ENCODE measurements at regions not wholly inside any gene's neighbourhood (a gene's known extent, or its start where the extent isn't known, plus 50 kb on each side); places are given as distances from the start of the nearest gene placed in this dataset.

DNA sequence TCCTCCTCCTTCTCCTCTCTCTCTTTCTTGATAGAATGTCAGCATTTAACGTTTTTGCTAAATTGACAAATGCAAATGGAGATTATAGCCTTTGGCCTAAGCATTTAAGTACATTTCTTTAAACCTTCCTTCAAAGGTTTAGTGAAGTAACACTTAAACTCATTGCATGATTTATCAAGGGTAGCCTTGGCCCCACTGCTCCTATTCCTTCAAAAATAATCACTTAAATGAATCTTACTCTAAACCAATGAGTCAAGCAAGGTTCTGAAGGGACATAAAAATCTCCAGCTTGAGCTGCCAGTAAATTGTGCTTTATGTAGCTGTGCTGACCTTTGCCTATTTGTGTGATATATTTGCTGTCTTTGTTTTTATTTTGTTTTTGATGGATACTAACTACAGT, 358.5 kb upstream of the AKR1E2 start:
- no TSS peak for BruUV-seq (replicated peaks)
- ChIA-PET CTCF (no interaction called here), POLR2A (no interaction called here)
- Histone ChIP-seq H3K4me1 (no peaks in the 10 kb centered on the region), H3K4me3 (ENCODE audit: low read depth, low read length) (no peak overlapping the region), H3K9me3 (no peaks in the 10 kb centered on the region), H3K36me3 (ENCODE audit: control insufficient read depth, insufficient read depth, low read length) (no peaks in the 10 kb centered on the region), H3K27me3 (replicated peaks; ENCODE audit: control insufficient read depth, insufficient read depth, low read length) (no peaks in the 10 kb centered on the region)
- Mint-ChIP-seq H3K9me3 (ENCODE audit: unreplicated experiment) (peaks cover 13% of the 10 kb centered on the region), H3K27me3 (ENCODE audit: insufficient read depth, unreplicated experiment) (peaks cover 2% of the 10 kb centered on the region), H3K36me3 (ENCODE audit: insufficient read depth, unreplicated experiment) (no peaks in the 10 kb centered on the region), H3K27ac (ENCODE audit: unreplicated experiment) (no peak overlapping the region), H3K4me1 (ENCODE audit: low read depth, unreplicated experiment) (no peaks in the 10 kb centered on the region), H3K4me3 (ENCODE audit: unreplicated experiment) (no peak overlapping the region)
- TF ChIP-seq, protein P1, sequence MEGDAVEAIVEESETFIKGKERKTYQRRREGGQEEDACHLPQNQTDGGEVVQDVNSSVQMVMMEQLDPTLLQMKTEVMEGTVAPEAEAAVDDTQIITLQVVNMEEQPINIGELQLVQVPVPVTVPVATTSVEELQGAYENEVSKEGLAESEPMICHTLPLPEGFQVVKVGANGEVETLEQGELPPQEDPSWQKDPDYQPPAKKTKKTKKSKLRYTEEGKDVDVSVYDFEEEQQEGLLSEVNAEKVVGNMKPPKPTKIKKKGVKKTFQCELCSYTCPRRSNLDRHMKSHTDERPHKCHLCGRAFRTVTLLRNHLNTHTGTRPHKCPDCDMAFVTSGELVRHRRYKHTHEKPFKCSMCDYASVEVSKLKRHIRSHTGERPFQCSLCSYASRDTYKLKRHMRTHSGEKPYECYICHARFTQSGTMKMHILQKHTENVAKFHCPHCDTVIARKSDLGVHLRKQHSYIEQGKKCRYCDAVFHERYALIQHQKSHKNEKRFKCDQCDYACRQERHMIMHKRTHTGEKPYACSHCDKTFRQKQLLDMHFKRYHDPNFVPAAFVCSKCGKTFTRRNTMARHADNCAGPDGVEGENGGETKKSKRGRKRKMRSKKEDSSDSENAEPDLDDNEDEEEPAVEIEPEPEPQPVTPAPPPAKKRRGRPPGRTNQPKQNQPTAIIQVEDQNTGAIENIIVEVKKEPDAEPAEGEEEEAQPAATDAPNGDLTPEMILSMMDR (IDR thresholded peaks at IDR 0.05; ENCODE audit: insufficient read depth in 1 of 2, low read depth in 1 of 2, low read length in 1 of 2, severe bottlenecking in 1 of 2, unreplicated experiment in 1 of 2) = no peak
- intact Hi-C loops (cut with micrococcal nuclease; ENCODE audit: unreplicated experiment) = no loop called here
- DNase-seq = no peak

DNA sequence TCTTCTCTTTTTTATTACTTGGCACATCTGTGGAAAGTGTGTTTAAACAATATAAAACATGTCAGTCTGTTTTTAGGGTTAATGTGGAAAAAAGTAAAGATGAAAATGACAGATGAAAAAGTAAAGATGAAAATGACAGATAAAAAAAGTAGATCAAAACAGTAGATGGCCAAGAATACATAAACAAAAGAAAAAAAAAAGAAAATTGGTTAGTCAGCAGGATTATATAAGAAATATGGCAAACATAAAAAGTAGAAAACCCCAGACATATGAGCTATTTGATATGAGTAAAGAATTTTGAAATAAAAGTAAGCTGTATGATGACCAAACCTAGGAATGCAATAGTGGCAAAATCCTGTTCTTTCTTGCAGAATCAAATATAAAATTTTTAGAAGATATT, 365.7 kb upstream of the AKR1E2 start:
- peaks cover 9% of the 10 kb centered on the region for H3K36me3 Mint-ChIP-seq (ENCODE audit: insufficient read depth, unreplicated experiment)
- TF ChIP-seq, protein P1 (IDR thresholded peaks at IDR 0.05; ENCODE audit: insufficient read depth in 1 of 2, low read depth in 1 of 2, low read length in 1 of 2, severe bottlenecking in 1 of 2, unreplicated experiment in 1 of 2) = no peak
- POLR2A ChIA-PET = no interaction called here
- peaks cover 17% of the 10 kb centered on the region for H3K9me3 Mint-ChIP-seq (ENCODE audit: unreplicated experiment)
- CTCF ChIA-PET = no interaction called here
- Histone ChIP-seq H3K4me3 (ENCODE audit: low read depth, low read length) (no peak overlapping the region), H3K4me1 (peaks cover 14% of the 10 kb centered on the region), H3K9me3 (no peaks in the 10 kb centered on the region; the same call in 1 of the 2 replicates), H3K36me3 (ENCODE audit: control insufficient read depth, insufficient read depth, low read length) (no peaks in the 10 kb centered on the region), H3K27me3 (replicated peaks; ENCODE audit: control insufficient read depth, insufficient read depth, low read length) (no peaks in the 10 kb centered on the region)
- DNase-seq = no peak
- peaks cover 12% of the 10 kb centered on the region for H3K4me1 Mint-ChIP-seq (ENCODE audit: low read depth, unreplicated experiment)
- no peak overlapping the region for H3K27ac Mint-ChIP-seq (ENCODE audit: unreplicated experiment)
- BruUV-seq (replicated peaks) = no TSS peak
- no peak overlapping the region for H3K4me3 Mint-ChIP-seq (ENCODE audit: unreplicated experiment)
- H3K27me3 Mint-ChIP-seq (ENCODE audit: insufficient read depth, unreplicated experiment) = no peaks in the 10 kb centered on the region
- intact Hi-C loops (cut with micrococcal nuclease; ENCODE audit: unreplicated experiment) = no loop called here

DNA sequence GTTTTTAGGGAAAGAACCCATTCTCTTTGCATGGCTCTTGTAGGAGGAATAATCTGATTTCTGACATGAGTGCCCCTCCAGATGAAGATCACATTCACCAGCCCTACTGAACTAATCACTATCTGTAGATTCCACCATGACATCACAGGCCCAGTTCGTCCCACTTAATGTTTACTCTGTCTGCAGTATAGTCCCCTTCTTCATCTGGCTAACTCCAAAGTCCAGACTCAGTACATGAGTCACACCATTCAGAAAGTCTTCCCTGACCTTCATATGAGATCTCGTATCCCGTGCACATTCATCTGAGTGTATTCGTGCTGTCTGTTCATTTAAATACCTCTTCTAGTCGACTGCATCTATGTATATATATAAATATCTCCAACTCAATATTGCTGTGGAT, 366.5 kb upstream of the AKR1E2 start:
- Mint-ChIP-seq H3K27ac (ENCODE audit: unreplicated experiment) (peak overlapping the region; percentile 88), H3K36me3 (ENCODE audit: insufficient read depth, unreplicated experiment) (peaks cover 9% of the 10 kb centered on the region), H3K4me1 (ENCODE audit: low read depth, unreplicated experiment) (peaks cover 12% of the 10 kb centered on the region), H3K4me3 (ENCODE audit: unreplicated experiment) (peak overlapping the region; percentile 46), H3K9me3 (ENCODE audit: unreplicated experiment) (peaks cover 17% of the 10 kb centered on the region), H3K27me3 (ENCODE audit: insufficient read depth, unreplicated experiment) (no peaks in the 10 kb centered on the region)
- intact Hi-C loops (cut with micrococcal nuclease; ENCODE audit: unreplicated experiment) = no loop called here
- ChIA-PET CTCF (no interaction called here), POLR2A (no interaction called here)
- Histone ChIP-seq H3K27me3 (replicated peaks; ENCODE audit: control insufficient read depth, insufficient read depth, low read length) (no peaks in the 10 kb centered on the region), H3K4me1 (peaks cover 14% of the 10 kb centered on the region), H3K4me3 (ENCODE audit: low read depth, low read length) (no peak overlapping the region), H3K36me3 (ENCODE audit: control insufficient read depth, insufficient read depth, low read length) (no peaks in the 10 kb centered on the region), H3K9me3 (no peaks in the 10 kb centered on the region; the same call in 1 of the 2 replicates)
- no TSS peak for BruUV-seq (replicated peaks)
- TF ChIP-seq, protein P1 (IDR thresholded peaks at IDR 0.05; ENCODE audit: insufficient read depth in 1 of 2, low read depth in 1 of 2, low read length in 1 of 2, severe bottlenecking in 1 of 2, unreplicated experiment in 1 of 2) = no peak
- peak; percentile 74 to 80 for DNase-seq
